ENCODE measurements at regions not wholly inside any gene's neighbourhood (a gene's known extent, or its start where the extent isn't known, plus 50 kb on each side); places are given as distances from the start of the nearest gene placed in this dataset.

- DNase-seq (ENCODE audit: extremely low spot score): no peak
- Histone ChIP-seq H3K36me3 (ENCODE audit: insufficient read depth) (no peaks in the 10 kb centered on the region), H3K27ac (ENCODE audit: low read depth) (no peak overlapping the region), H3K4me3 (ENCODE audit: low read depth, low read length) (no peak overlapping the region), H3K4me1 (ENCODE audit: insufficient read depth) (no peaks in the 10 kb centered on the region)
- 90% methylated on average over 6 of the region's 6 CpGs for WGBS
These were observed 307.6 kb upstream of the ZNF521 start for GRCh38 chr18:25659541-25659940.

GRCh38 chr18:25658476-25658875 lies 306.5 kb upstream of the ZNF521 start:
- H3K4me3 ChIP-seq (ENCODE audit: low read depth, low read length): no peak overlapping the region
- H3K36me3 ChIP-seq (ENCODE audit: insufficient read depth): no peaks in the 10 kb centered on the region
- H3K27ac ChIP-seq (ENCODE audit: low read depth): no peak overlapping the region
- 48% methylated on average over 4 of the region's 4 CpGs for WGBS
- DNase-seq (ENCODE audit: extremely low spot score): no peak
- H3K4me1 ChIP-seq (ENCODE audit: insufficient read depth): no peaks in the 10 kb centered on the region

- H3K27ac ChIP-seq (ENCODE audit: low read depth): no peak overlapping the region
- no peak overlapping the region for H3K4me3 ChIP-seq (ENCODE audit: low read depth, low read length)
- H3K4me1 ChIP-seq (ENCODE audit: insufficient read depth): no peaks in the 10 kb centered on the region
- H3K36me3 ChIP-seq (ENCODE audit: insufficient read depth): no peaks in the 10 kb centered on the region
- DNase-seq (ENCODE audit: extremely low spot score): no peak
- WGBS: 91% methylated on average over 1 of the region's 1 CpG
These were observed 299.6 kb upstream of the ZNF521 start for GRCh38 chr18:25651553-25651952.

GRCh38 chr18:25650201-25650941 lies 298.4 kb upstream of the ZNF521 start:
- no peaks in the 10 kb centered on the region for H3K4me1 ChIP-seq (ENCODE audit: insufficient read depth)
- no peak overlapping the region for H3K4me3 ChIP-seq (ENCODE audit: low read depth, low read length)
- WGBS: 39% methylated on average over 4 of the region's 4 CpGs
- H3K36me3 ChIP-seq (ENCODE audit: insufficient read depth): no peaks in the 10 kb centered on the region
- no peak for DNase-seq (ENCODE audit: extremely low spot score)
- H3K27ac ChIP-seq (ENCODE audit: low read depth): no peak overlapping the region

- Histone ChIP-seq H3K36me3 (ENCODE audit: insufficient read depth) (no peaks in the 10 kb centered on the region), H3K27ac (ENCODE audit: low read depth) (no peak overlapping the region), H3K4me1 (ENCODE audit: insufficient read depth) (no peaks in the 10 kb centered on the region), H3K4me3 (ENCODE audit: low read depth, low read length) (no peak overlapping the region)
- DNase-seq (ENCODE audit: extremely low spot score): no peak
These were observed 296.8 kb upstream of the ZNF521 start for GRCh38 chr18:25648716-25649260.

GRCh38 chr18:25647404-25647803 lies 295.4 kb upstream of the ZNF521 start:
- Histone ChIP-seq H3K4me1 (ENCODE audit: insufficient read depth) (no peaks in the 10 kb centered on the region), H3K36me3 (ENCODE audit: insufficient read depth) (no peaks in the 10 kb centered on the region), H3K27ac (ENCODE audit: low read depth) (no peak overlapping the region), H3K4me3 (ENCODE audit: low read depth, low read length) (no peak overlapping the region)
- DNase-seq (ENCODE audit: extremely low spot score): no peak
- WGBS: 92% methylated on average over 3 of the region's 3 CpGs

- no peak overlapping the region for H3K27ac ChIP-seq (ENCODE audit: low read depth)
These were observed 295.0 kb upstream of the ZNF521 start for GRCh38 chr18:25646971-25647370.

GRCh38 chr18:25639596-25639995 lies 287.6 kb upstream of the ZNF521 start:
- Histone ChIP-seq H3K4me3 (ENCODE audit: low read depth, low read length) (no peak overlapping the region), H3K36me3 (ENCODE audit: insufficient read depth) (no peaks in the 10 kb centered on the region), H3K4me1 (ENCODE audit: insufficient read depth) (no peaks in the 10 kb centered on the region), H3K27ac (ENCODE audit: low read depth) (no peak overlapping the region)
- WGBS: 57% methylated on average over 2 of the region's 2 CpGs
- no peak for DNase-seq (ENCODE audit: extremely low spot score)

More at GRCh38 chr18:25646971-25647370, 295.0 kb upstream of the ZNF521 start:
- no peak overlapping the region for H3K4me3 ChIP-seq (ENCODE audit: low read depth, low read length)
- no peak for DNase-seq (ENCODE audit: extremely low spot score)
- H3K36me3 ChIP-seq (ENCODE audit: insufficient read depth): no peaks in the 10 kb centered on the region
- no peaks in the 10 kb centered on the region for H3K4me1 ChIP-seq (ENCODE audit: insufficient read depth)

GRCh38 chr18:25633563-25633962 lies 281.6 kb upstream of the ZNF521 start:
- 85% methylated on average over 2 of the region's 2 CpGs for WGBS

GRCh38 chr18:25630682-25631081 lies 278.7 kb upstream of the ZNF521 start:
- DNase-seq (ENCODE audit: extremely low spot score): no peak
- Histone ChIP-seq H3K36me3 (ENCODE audit: insufficient read depth) (no peaks in the 10 kb centered on the region), H3K4me1 (ENCODE audit: insufficient read depth) (no peaks in the 10 kb centered on the region), H3K27ac (ENCODE audit: low read depth) (no peak overlapping the region), H3K4me3 (ENCODE audit: low read depth, low read length) (no peak overlapping the region)

More at GRCh38 chr18:25633563-25633962, 281.6 kb upstream of the ZNF521 start:
- Histone ChIP-seq H3K4me3 (ENCODE audit: low read depth, low read length) (no peak overlapping the region), H3K27ac (ENCODE audit: low read depth) (no peak overlapping the region), H3K36me3 (ENCODE audit: insufficient read depth) (no peaks in the 10 kb centered on the region), H3K4me1 (ENCODE audit: insufficient read depth) (no peaks in the 10 kb centered on the region)
- DNase-seq (ENCODE audit: extremely low spot score): no peak

GRCh38 chr18:25621682-25622081 lies 269.7 kb upstream of the ZNF521 start:
- WGBS: 85% methylated on average over 2 of the region's 2 CpGs
- H3K4me1 ChIP-seq (ENCODE audit: insufficient read depth): no peaks in the 10 kb centered on the region
- no peaks in the 10 kb centered on the region for H3K36me3 ChIP-seq (ENCODE audit: insufficient read depth)
- H3K4me3 ChIP-seq (ENCODE audit: low read depth, low read length): no peak overlapping the region
- no peak overlapping the region for H3K27ac ChIP-seq (ENCODE audit: low read depth)
- DNase-seq (ENCODE audit: extremely low spot score): no peak

- Histone ChIP-seq H3K27ac (ENCODE audit: low read depth) (no peak overlapping the region), H3K36me3 (ENCODE audit: insufficient read depth) (no peaks in the 10 kb centered on the region), H3K4me1 (ENCODE audit: insufficient read depth) (no peaks in the 10 kb centered on the region), H3K4me3 (ENCODE audit: low read depth, low read length) (no peak overlapping the region)
- 98% methylated on average over 1 of the region's 1 CpG for WGBS
- DNase-seq (ENCODE audit: extremely low spot score): no peak
These were observed 269.2 kb upstream of the ZNF521 start for GRCh38 chr18:25621144-25621543.

- WGBS: 85% methylated on average over 4 of the region's 4 CpGs
- H3K27ac ChIP-seq (ENCODE audit: low read depth): no peak overlapping the region
- no peaks in the 10 kb centered on the region for H3K4me1 ChIP-seq (ENCODE audit: insufficient read depth)
- H3K36me3 ChIP-seq (ENCODE audit: insufficient read depth): no peaks in the 10 kb centered on the region
- H3K4me3 ChIP-seq (ENCODE audit: low read depth, low read length): no peak overlapping the region
- DNase-seq (ENCODE audit: extremely low spot score): no peak
These were observed 262.2 kb upstream of the ZNF521 start for GRCh38 chr18:25614168-25614567.

GRCh38 chr18:25612466-25612865 lies 260.5 kb upstream of the ZNF521 start:
- Histone ChIP-seq H3K27ac (ENCODE audit: low read depth) (no peak overlapping the region), H3K4me1 (ENCODE audit: insufficient read depth) (no peaks in the 10 kb centered on the region), H3K36me3 (ENCODE audit: insufficient read depth) (no peaks in the 10 kb centered on the region), H3K4me3 (ENCODE audit: low read depth, low read length) (no peak overlapping the region)
- WGBS: 81% methylated on average over 5 of the region's 5 CpGs
- DNase-seq (ENCODE audit: extremely low spot score): no peak
